ENCODE measurements at regions not wholly inside any gene's neighbourhood (a gene's known extent, or its start where the extent isn't known, plus 50 kb on each side); places are given as distances from the start of the nearest gene placed in this dataset.

DNA sequence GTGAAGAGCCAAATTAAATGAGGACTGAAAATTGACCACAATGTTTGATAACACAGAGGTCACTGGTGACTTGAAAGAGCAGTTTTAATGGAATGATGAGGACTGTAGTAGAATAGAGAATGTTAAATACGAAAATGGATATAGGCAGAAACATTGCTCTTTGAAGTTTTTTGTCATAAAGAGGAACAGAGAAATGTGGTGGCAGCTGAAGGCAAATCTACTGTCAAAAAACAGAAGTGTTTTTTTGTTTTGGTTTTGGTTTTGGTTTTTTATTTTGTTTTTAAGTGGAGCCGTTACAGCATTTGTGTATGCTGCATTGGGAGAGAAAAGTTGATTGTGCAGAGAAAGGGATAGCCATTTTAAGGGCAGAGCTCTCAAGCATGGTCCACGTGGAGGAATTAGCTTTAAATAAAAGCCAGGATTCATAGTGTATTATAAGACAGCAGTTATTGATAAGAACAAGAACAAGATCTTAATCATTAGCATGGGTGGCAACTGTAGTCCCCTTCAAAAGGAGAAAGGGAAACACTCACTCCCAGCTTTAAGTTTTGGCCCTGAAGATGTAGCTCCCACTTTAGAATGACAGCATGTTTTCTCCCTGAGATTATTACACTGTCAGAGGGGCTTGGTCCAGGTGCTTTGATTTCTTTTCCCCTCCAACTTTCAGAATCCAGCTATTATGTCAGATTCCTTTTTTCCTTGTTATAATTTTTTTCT lies 156.7 kb upstream of the BET1 start:
- no peak overlapping the region for H3K14ac ChIP-seq (ENCODE audit: low read length)
- H2AFZ ChIP-seq (ENCODE audit: low read length) = no peak overlapping the region
- H3K4me2 ChIP-seq (ENCODE audit: insufficient read depth, low read length, poor library complexity, severe bottlenecking) = no peak overlapping the region
- no peak overlapping the region for H3K18ac ChIP-seq (ENCODE audit: low read length)
- H3K4me1 ChIP-seq (ENCODE audit: control insufficient read depth in 2 of 2, insufficient read depth in 1 of 2, low read depth in 1 of 2, low read length in 2 of 2) = no peaks in the 10 kb centered on the region
- H2BK12ac ChIP-seq (ENCODE audit: low read length) = no peak overlapping the region
- H3K27me3 ChIP-seq (ENCODE audit: control insufficient read depth in 3 of 3, insufficient read depth in 3 of 3, low read depth in 1 of 3, low read length in 3 of 3) = no peaks in the 10 kb centered on the region
- no peak overlapping the region for H3K4ac ChIP-seq (ENCODE audit: low read length)
- H3K36me3 ChIP-seq (replicated peaks in 1 of 2; ENCODE audit: control insufficient read depth in 2 of 2, insufficient read depth in 2 of 2, low read length in 2 of 2) = no peaks in the 10 kb centered on the region
- H3K9ac ChIP-seq (ENCODE audit: low read depth, low read length, poor library complexity) = no peak overlapping the region
- peaks cover 3 to 4% of the 10 kb centered on the region in 2 donors for H3K9me3 ChIP-seq (replicated peaks in 1 of 2; ENCODE audit: control insufficient read depth in 2 of 2, insufficient read depth in 1 of 2, low read depth in 1 of 2, low read length in 2 of 2)
- H2BK120ac ChIP-seq (ENCODE audit: low read depth, low read length) = no peak overlapping the region
- H2BK5ac ChIP-seq (ENCODE audit: low read length) = no peak overlapping the region
- H4K8ac ChIP-seq (ENCODE audit: low read depth, low read length) = no peak overlapping the region
- no peak overlapping the region for H2AK5ac ChIP-seq (ENCODE audit: low read depth, low read length)
- no peak overlapping the region for H3K4me3 ChIP-seq (ENCODE audit: low read length in 2 of 2)
- H3K27ac ChIP-seq (replicated peaks; ENCODE audit: low read length) = no peak overlapping the region
- no peak overlapping the region for H4K91ac ChIP-seq (ENCODE audit: low read depth, low read length, poor library complexity)
- no peaks in the 10 kb centered on the region for H3K79me1 ChIP-seq (ENCODE audit: low read depth, low read length)
- DNase-seq (ENCODE audit: low spot score) = no peak
- H3K23ac ChIP-seq (ENCODE audit: low read depth, low read length, poor library complexity) = no peak overlapping the region
- no peak overlapping the region for H2BK15ac ChIP-seq (ENCODE audit: low read length)
- WGBS, 2 donors (ENCODE audit: extremely low coverage in 2 of 2, insufficient read length in 2 of 2, insufficient replicate concordance in 1 of 2) = 100% methylated on average over 1 to 2 of the region's 3 CpGs

DNA sequence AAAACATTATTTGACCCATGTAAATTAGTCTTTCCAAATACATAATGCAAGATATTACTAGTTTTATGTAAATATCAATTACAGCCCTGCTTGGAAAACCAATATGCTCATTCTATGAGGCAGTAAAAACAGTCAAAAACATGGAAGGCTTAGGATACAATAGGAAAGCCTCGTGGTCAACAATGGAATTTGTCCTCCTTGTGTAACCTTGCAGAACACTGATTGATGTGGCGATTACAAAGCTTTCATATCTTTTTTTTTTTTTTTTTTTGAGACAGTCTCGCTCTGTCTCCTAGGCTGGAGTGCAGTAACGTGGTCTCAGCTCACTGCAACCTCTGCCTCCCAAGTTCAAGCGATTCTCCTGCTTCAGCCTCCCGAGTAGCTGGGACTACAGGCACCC lies 157.3 kb upstream of the BET1 start:
- H3K23ac ChIP-seq (ENCODE audit: low read depth, low read length, poor library complexity) = no peak overlapping the region
- no peak overlapping the region for H3K27ac ChIP-seq (replicated peaks; ENCODE audit: low read length)
- no CpG with 5 or more reads among the region's 6 CpGs for WGBS, 2 donors (ENCODE audit: extremely low coverage in 2 of 2, insufficient read length in 2 of 2, insufficient replicate concordance in 1 of 2)
- no peaks in the 10 kb centered on the region for H3K36me3 ChIP-seq (replicated peaks in 1 of 2; ENCODE audit: control insufficient read depth in 2 of 2, insufficient read depth in 2 of 2, low read length in 2 of 2)
- no peak overlapping the region for H3K14ac ChIP-seq (ENCODE audit: low read length)
- no peak overlapping the region for H3K4me3 ChIP-seq (ENCODE audit: low read length in 2 of 2)
- no peak overlapping the region for H4K91ac ChIP-seq (ENCODE audit: low read depth, low read length, poor library complexity)
- H2BK120ac ChIP-seq (ENCODE audit: low read depth, low read length) = no peak overlapping the region
- H3K9me3 ChIP-seq (replicated peaks in 1 of 2; ENCODE audit: control insufficient read depth in 2 of 2, insufficient read depth in 1 of 2, low read depth in 1 of 2, low read length in 2 of 2) = peaks cover 3 to 7% of the 10 kb centered on the region in 2 donors
- H4K8ac ChIP-seq (ENCODE audit: low read depth, low read length) = no peak overlapping the region
- no peak overlapping the region for H2BK5ac ChIP-seq (ENCODE audit: low read length)
- H2BK15ac ChIP-seq (ENCODE audit: low read length) = no peak overlapping the region
- H2AFZ ChIP-seq (ENCODE audit: low read length) = no peak overlapping the region
- DNase-seq (ENCODE audit: low spot score) = no peak
- no peaks in the 10 kb centered on the region for H3K4me1 ChIP-seq (ENCODE audit: control insufficient read depth in 2 of 2, insufficient read depth in 1 of 2, low read depth in 1 of 2, low read length in 2 of 2)
- no peak overlapping the region for H3K9ac ChIP-seq (ENCODE audit: low read depth, low read length, poor library complexity)
- no peak overlapping the region for H3K4ac ChIP-seq (ENCODE audit: low read length)
- H3K4me2 ChIP-seq (ENCODE audit: insufficient read depth, low read length, poor library complexity, severe bottlenecking) = no peak overlapping the region
- H3K18ac ChIP-seq (ENCODE audit: low read length) = no peak overlapping the region
- H3K79me1 ChIP-seq (ENCODE audit: low read depth, low read length) = no peaks in the 10 kb centered on the region
- H2BK12ac ChIP-seq (ENCODE audit: low read length) = no peak overlapping the region
- H3K27me3 ChIP-seq (ENCODE audit: control insufficient read depth in 3 of 3, insufficient read depth in 3 of 3, low read depth in 1 of 3, low read length in 3 of 3) = no peaks in the 10 kb centered on the region
- no peak overlapping the region for H2AK5ac ChIP-seq (ENCODE audit: low read depth, low read length)

DNA sequence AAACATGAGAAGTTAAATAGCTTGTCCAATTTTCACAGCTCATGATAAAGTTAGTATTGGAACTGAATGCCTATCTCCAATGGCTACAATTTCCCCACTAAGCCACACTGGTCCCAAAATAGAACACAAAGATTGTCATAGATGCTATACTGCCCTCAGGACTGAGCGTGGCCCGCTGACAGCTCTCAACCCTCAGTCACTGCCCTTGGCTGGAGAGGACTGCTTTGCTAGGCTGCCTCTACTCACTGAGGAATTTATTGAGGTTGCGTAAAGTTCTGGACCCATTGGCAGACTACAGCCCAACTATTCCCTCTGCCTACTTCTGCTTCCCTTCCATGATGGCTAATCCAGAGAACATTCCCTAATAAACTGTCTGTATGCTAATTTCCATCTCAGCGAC lies 165.5 kb upstream of the BET1 start:
- no peak overlapping the region for H2AFZ ChIP-seq (ENCODE audit: low read length)
- no CpG with 5 or more reads among the region's 4 CpGs for WGBS, 2 donors (ENCODE audit: extremely low coverage in 2 of 2, insufficient read length in 2 of 2, insufficient replicate concordance in 1 of 2)
- H2AK5ac ChIP-seq (ENCODE audit: low read depth, low read length) = no peak overlapping the region
- peaks cover 0 to 2% of the 10 kb centered on the region in 2 donors for H3K4me1 ChIP-seq (ENCODE audit: control insufficient read depth in 2 of 2, insufficient read depth in 1 of 2, low read depth in 1 of 2, low read length in 2 of 2)
- DNase-seq (ENCODE audit: low spot score) = no peak
- H2BK120ac ChIP-seq (ENCODE audit: low read depth, low read length) = no peak overlapping the region
- no peak overlapping the region for H4K8ac ChIP-seq (ENCODE audit: low read depth, low read length)
- no peak overlapping the region for H2BK5ac ChIP-seq (ENCODE audit: low read length)
- H2BK15ac ChIP-seq (ENCODE audit: low read length) = no peak overlapping the region
- no peak overlapping the region for H3K23ac ChIP-seq (ENCODE audit: low read depth, low read length, poor library complexity)
- H3K18ac ChIP-seq (ENCODE audit: low read length) = no peak overlapping the region
- no peaks in the 10 kb centered on the region for H3K27me3 ChIP-seq (ENCODE audit: control insufficient read depth in 3 of 3, insufficient read depth in 3 of 3, low read depth in 1 of 3, low read length in 3 of 3)
- no peak overlapping the region for H4K91ac ChIP-seq (ENCODE audit: low read depth, low read length, poor library complexity)
- H3K14ac ChIP-seq (ENCODE audit: low read length) = no peak overlapping the region
- H3K4me3 ChIP-seq (ENCODE audit: low read length in 2 of 2) = no peak overlapping the region
- H3K9me3 ChIP-seq (replicated peaks in 1 of 2; ENCODE audit: control insufficient read depth in 2 of 2, insufficient read depth in 1 of 2, low read depth in 1 of 2, low read length in 2 of 2) = peaks cover 3 to 11% of the 10 kb centered on the region in 2 donors
- H3K79me1 ChIP-seq (ENCODE audit: low read depth, low read length) = no peaks in the 10 kb centered on the region
- H3K36me3 ChIP-seq (replicated peaks in 1 of 2; ENCODE audit: control insufficient read depth in 2 of 2, insufficient read depth in 2 of 2, low read length in 2 of 2) = no peaks in the 10 kb centered on the region
- H3K4me2 ChIP-seq (ENCODE audit: insufficient read depth, low read length, poor library complexity, severe bottlenecking) = no peak overlapping the region
- H3K9ac ChIP-seq (ENCODE audit: low read depth, low read length, poor library complexity) = no peak overlapping the region
- no peak overlapping the region for H3K4ac ChIP-seq (ENCODE audit: low read length)
- H2BK12ac ChIP-seq (ENCODE audit: low read length) = no peak overlapping the region
- no peak overlapping the region for H3K27ac ChIP-seq (replicated peaks; ENCODE audit: low read length)

GRCh38 chr7:94170836-94171235 lies 166.7 kb upstream of the BET1 start:
- Histone ChIP-seq H2AK5ac (ENCODE audit: low read depth, low read length) (no peak overlapping the region), H2AFZ (ENCODE audit: low read length) (no peak overlapping the region), H3K36me3 (replicated peaks in 1 of 2; ENCODE audit: control insufficient read depth in 2 of 2, insufficient read depth in 2 of 2, low read length in 2 of 2) (no peaks in the 10 kb centered on the region), H3K14ac (ENCODE audit: low read length) (no peak overlapping the region), H2BK5ac (ENCODE audit: low read length) (no peak overlapping the region), H3K27me3 (ENCODE audit: control insufficient read depth in 3 of 3, insufficient read depth in 3 of 3, low read depth in 1 of 3, low read length in 3 of 3) (no peaks in the 10 kb centered on the region), H3K4me1 (ENCODE audit: control insufficient read depth in 2 of 2, insufficient read depth in 1 of 2, low read depth in 1 of 2, low read length in 2 of 2) (peaks cover 0 to 2% of the 10 kb centered on the region in 2 donors), H3K9ac (ENCODE audit: low read depth, low read length, poor library complexity) (no peak overlapping the region), H3K4me3 (ENCODE audit: low read length in 2 of 2) (no peak overlapping the region), H3K23ac (ENCODE audit: low read depth, low read length, poor library complexity) (no peak overlapping the region), H3K18ac (ENCODE audit: low read length) (no peak overlapping the region), H3K27ac (replicated peaks; ENCODE audit: low read length) (no peak overlapping the region), H2BK15ac (ENCODE audit: low read length) (no peak overlapping the region), H3K9me3 (replicated peaks in 1 of 2; ENCODE audit: control insufficient read depth in 2 of 2, insufficient read depth in 1 of 2, low read depth in 1 of 2, low read length in 2 of 2) (peaks cover 0 to 7% of the 10 kb centered on the region in 2 donors), H3K4me2 (ENCODE audit: insufficient read depth, low read length, poor library complexity, severe bottlenecking) (no peak overlapping the region), H3K4ac (ENCODE audit: low read length) (no peak overlapping the region), H2BK12ac (ENCODE audit: low read length) (no peak overlapping the region), H3K79me1 (ENCODE audit: low read depth, low read length) (no peaks in the 10 kb centered on the region), H4K8ac (ENCODE audit: low read depth, low read length) (no peak overlapping the region), H4K91ac (ENCODE audit: low read depth, low read length, poor library complexity) (no peak overlapping the region), H2BK120ac (ENCODE audit: low read depth, low read length) (no peak overlapping the region)
- DNase-seq (ENCODE audit: low spot score) = no peak

Measured in neuronal stem cell (in vitro differentiated cells).